ENCODE measurements at regions not wholly inside any gene's neighbourhood (a gene's known extent, or its start where the extent isn't known, plus 50 kb on each side); places are given as distances from the start of the nearest gene placed in this dataset.
"Not testable (repeated sequence)": the region's sequence is repeated elsewhere in the genome, so short reads cannot be mapped to it uniquely, and the experiment has no call there.

- TF ChIP-seq ZNF462 (CRISPR knock-in tag; IDR thresholded peaks at IDR 0.05) (no peak), ETS1 (IDR thresholded peaks at IDR 0.05) (no peak), POLR2AphosphoS5 (IDR thresholded peaks at IDR 0.05; ENCODE audit: low read depth) (no peak)
Observed at GRCh38 chr1:224820341-224820740, 109.1 kb upstream of the DNAH14 start (continued).

GRCh38 chr1:224821751-224822150 lies 107.7 kb upstream of the DNAH14 start:
- not testable (repeated sequence) for H3K4me3 ChIP-seq; DNase-seq (ENCODE audit: low spot score); H3K27me3 ChIP-seq (ENCODE audit: insufficient read depth); H3K79me2 ChIP-seq (replicated peaks; ENCODE audit: insufficient read depth); H3K36me3 ChIP-seq (ENCODE audit: insufficient read depth); H4K20me1 ChIP-seq (replicated peaks; ENCODE audit: insufficient read depth); H3K27ac Mint-ChIP-seq; H3K4me2 ChIP-seq; ATAC-seq; H2AFZ ChIP-seq; H3K4me1 ChIP-seq (ENCODE audit: insufficient read depth); H3K4me1 Mint-ChIP-seq; H3F3A ChIP-seq (replicated peaks; ENCODE audit: low read depth); H3K27me3 Mint-ChIP-seq (ENCODE audit: insufficient read depth, low read depth, poor library complexity); H3K27ac ChIP-seq (ENCODE audit: low read depth); H3K4me3 Mint-ChIP-seq; H3K9me2 ChIP-seq (ENCODE audit: insufficient read depth)
- peaks cover 26% of the 10 kb centered on the region for H3K36me3 Mint-ChIP-seq (ENCODE audit: low read depth)
- peaks cover 35% of the 10 kb centered on the region for H3K9me3 Mint-ChIP-seq

- Histone ChIP-seq H3K36me3 (ENCODE audit: insufficient read depth) (peaks cover 4% of the 10 kb centered on the region), H3K27me3 (ENCODE audit: insufficient read depth) (no peaks in the 10 kb centered on the region), H3K79me2 (replicated peaks; ENCODE audit: insufficient read depth) (no peaks in the 10 kb centered on the region), H3K4me2 (no peak overlapping the region), H3K4me1 (ENCODE audit: insufficient read depth) (no peaks in the 10 kb centered on the region), H3K27ac (ENCODE audit: low read depth) (no peak overlapping the region), H4K20me1 (replicated peaks; ENCODE audit: insufficient read depth) (no peaks in the 10 kb centered on the region), H3K9me2 (ENCODE audit: insufficient read depth) (peaks cover 14% of the 10 kb centered on the region), H2AFZ (no peak overlapping the region), H3K4me3 (no peak overlapping the region), H3F3A (replicated peaks; ENCODE audit: low read depth) (no peaks in the 10 kb centered on the region)
- Mint-ChIP-seq H3K4me3 (no peak overlapping the region), H3K36me3 (ENCODE audit: low read depth) (peaks cover 23% of the 10 kb centered on the region), H3K4me1 (no peaks in the 10 kb centered on the region), H3K27me3 (ENCODE audit: insufficient read depth, low read depth, poor library complexity) (no peaks in the 10 kb centered on the region), H3K27ac (no peak overlapping the region; the same call in 1 of the 2 replicates), H3K9me3 (peaks cover 33% of the 10 kb centered on the region)
- no peak for DNase-seq (ENCODE audit: low spot score)
- ATAC-seq, result no peak
- TF ChIP-seq NANOG (IDR thresholded peaks at IDR 0.05; ENCODE audit: borderline replicate concordance), result no peak
- TF ChIP-seq EZH2 (IDR thresholded peaks at IDR 0.05; ENCODE audit: low read depth, unreplicated experiment), result no peak
Observed at GRCh38 chr1:224825525-224826000, 103.9 kb upstream of the DNAH14 start.
